Gastrocnemius medialis (tissue), 4 donors: ENCODE measurements at regions not wholly inside any gene's neighbourhood (a gene's known extent, or its start where the extent isn't known, plus 50 kb on each side); places are given as distances from the start of the nearest gene placed in this dataset.

Experiments used
- CTCF ChIP-seq, 5 experiments: fragments of 450-650 bp in 3 of 5; fragments of 200-600 bp in 2 of 5; sonication (generic) in 2 of 5; IDR thresholded peaks in 4 of 5; conservative IDR thresholded peaks in 1 of 5; 1 replicate in 4 of 5; 2 replicates in 1 of 5; pipeline ENCODE4 v1.5.1; 2016 to 2019; ENCODE audit warnings: antibody characterized with exemption in 5 of 5, mild to moderate bottlenecking in 3 of 5, moderate library complexity in 3 of 5
- POLR2A ChIP-seq, 2 donors: fragments of 450-650 bp; IDR thresholded peaks; one replicate each; pipeline ENCODE4 v1.6.1; 2017; ENCODE audit warnings: antibody characterized with exemption in 2 of 2, mild to moderate bottlenecking in 2 of 2, moderate library complexity in 2 of 2

GRCh38 chr9:119775410-119775809, 406.2 kb upstream of the BRINP1 start:
- TF ChIP-seq CTCF (IDR thresholded peaks at IDR 0.05 in 4 of 5, conservative IDR thresholded peaks at IDR 0.05 in 1 of 5) (no peak), POLR2A (IDR thresholded peaks at IDR 0.05) (no peak)
